H1 (cell line): ENCODE measurements at regions not wholly inside any gene's neighbourhood (a gene's known extent, or its start where the extent isn't known, plus 50 kb on each side); places are given as distances from the start of the nearest gene placed in this dataset.

ENCODE experiments used
- CEBPB ChIP-seq: IDR thresholded peaks from 2 replicates; pipeline ENCODE4 v1.6.1; 2012; ENCODE audit warnings: low read depth, low read length
- CREB1 ChIP-seq: IDR thresholded peaks from 2 replicates; pipeline ENCODE4 v1.6.1; 2012; ENCODE audit warnings: inconsistent platforms

- TF ChIP-seq CEBPB (no peak), CREB1 (no peak)
These were observed 319.5 kb downstream of the PRL start (continued) for GRCh38 chr6:21977346-21977745.
